GM23338 (cell line): ENCODE measurements at regions not wholly inside any gene's neighbourhood (a gene's known extent, or its start where the extent isn't known, plus 50 kb on each side); places are given as distances from the start of the nearest gene placed in this dataset. TPM values are rescaled to one million over a fixed set of nuclear protein-coding genes. Genes with fewer than 3 reads are reported as not detected.

Source experiments
- small RNA-seq: library from RNA; depleted of rRNA; stranded (forward); fragments of <200 nt; gene quantifications from one replicate; pipeline ENCODE3, GENCODE V24; 2014; ENCODE audit warnings: low replicate concordance

Small RNAs in the stretch of these regions (small RNA-seq; reads per million reads assigned to genes)
- gene AC010350.1: not detected
